Body of pancreas (tissue), 4 donors: ENCODE measurements at regions not wholly inside any gene's neighbourhood (a gene's known extent, or its start where the extent isn't known, plus 50 kb on each side); places are given as distances from the start of the nearest gene placed in this dataset.

ENCODE experiments used
- ATAC-seq: fragments of 150-250 bp; one replicate; pipeline ENCODE4 v1.9.1; 2016
- DNase-seq, 4 donors: peaks; one replicate each; pipeline ENCODE4 v3.0.0-alpha.2; 2019
- H3K27ac ChIP-seq, 4 donors: fragments of 200-600 bp; sonication (generic); 1 replicate in 3 of 4; 2 replicates in 1 of 4; pipeline versions ENCODE4 v1.5.1 to v1.6.1; 2016 to 2019; ENCODE audit warnings: mild to moderate bottlenecking in 1 of 4, mixed read lengths in 1 of 4, moderate library complexity in 1 of 4
- H3K27me3 ChIP-seq, 2 donors: fragments of 200-600 bp; sonication (generic); one replicate each; pipeline ENCODE4 v1.6.0; 2016; ENCODE audit warnings: mild to moderate bottlenecking in 1 of 2
- H3K36me3 ChIP-seq, 2 donors: fragments of 200-600 bp; sonication (generic); replicated peaks in 1 of 2; 2 replicates each; pipeline ENCODE4 v1.5.1; 2016; ENCODE audit warnings: low read depth in 2 of 2; ENCODE audit not compliant: insufficient read depth in 1 of 2
- H3K4me1 ChIP-seq: fragments of 200-600 bp; sonication (generic); one replicate; pipeline ENCODE4 v1.6.0; 2016
- H3K4me3 ChIP-seq, 2 donors: fragments of 200-600 bp; sonication (generic); 1 replicate in 1 of 2; 2 replicates in 1 of 2; pipeline ENCODE4 v1.5.1; 2016 to 2019
- H3K9me3 ChIP-seq, 3 donors: fragments of 200-600 bp; sonication (generic); 1 replicate in 2 of 3; 2 replicates in 1 of 3; pipeline ENCODE4 v1.5.1; 2016
- CTCF ChIP-seq, 7 experiments: fragments of 450-650 bp in 4 of 7; fragments of 200-600 bp in 3 of 7; sonication (generic) in 3 of 7; IDR thresholded peaks; one replicate each; pipeline ENCODE4 v1.5.1; 2016 to 2019; ENCODE audit warnings: antibody characterized with exemption in 7 of 7
- POLR2A ChIP-seq, 3 donors: fragments of 450-650 bp; IDR thresholded peaks; one replicate each; pipeline ENCODE4 v1.6.1; 2016; ENCODE audit warnings: antibody characterized with exemption in 3 of 3, mild to moderate bottlenecking in 2 of 3
- WGBS, 2 donors: methylation state at CpG; one replicate each; pipeline ENCODE4 v1.1.5; 2017; 5-methylcytosine and 5-hydroxymethylcytosine counted together
- intact Hi-C: fragments of 100-400 bp; cut with DNase I; formaldehyde crosslinking; loops from one replicate; pipeline ENCODE4 v1.15.1; 2023

GRCh38 chr1:193694741-193695140 is 508.3 kb upstream of the B3GALT2 start:
- ATAC-seq (no peak), DNase-seq (no peak)
- no peak for TF ChIP-seq CTCF (IDR thresholded peaks at IDR 0.05)
- TF ChIP-seq POLR2A (IDR thresholded peaks at IDR 0.05), result no peak
- Histone ChIP-seq H3K27me3 (no peaks in the 10 kb centered on the region), H3K36me3 (no peaks in the 10 kb centered on the region), H3K4me3 (no peak overlapping the region), H3K4me1 (no peaks in the 10 kb centered on the region), H3K27ac (no peak overlapping the region), H3K9me3 (no peaks in the 10 kb centered on the region)
- intact Hi-C loops, result no loop called here
- 86 to 88% methylated on average over 1 of the region's 1 CpG for WGBS, 2 donors

GRCh38 chr1:193685986-193686385 is 499.6 kb upstream of the B3GALT2 start:
- Histone ChIP-seq H3K27ac (no peak overlapping the region), H3K9me3 (no peaks in the 10 kb centered on the region), H3K4me3 (no peak overlapping the region), H3K36me3 (no peaks in the 10 kb centered on the region), H3K27me3 (no peaks in the 10 kb centered on the region), H3K4me1 (peaks cover 2% of the 10 kb centered on the region)
- ATAC-seq, result no peak
- 51 to 55% methylated on average over 2 of the region's 2 CpGs for WGBS, 2 donors
- DNase-seq, result no peak
- intact Hi-C loops, result no loop called here
- no peak for TF ChIP-seq CTCF (IDR thresholded peaks at IDR 0.05)
- TF ChIP-seq POLR2A (IDR thresholded peaks at IDR 0.05), result no peak

DNA sequence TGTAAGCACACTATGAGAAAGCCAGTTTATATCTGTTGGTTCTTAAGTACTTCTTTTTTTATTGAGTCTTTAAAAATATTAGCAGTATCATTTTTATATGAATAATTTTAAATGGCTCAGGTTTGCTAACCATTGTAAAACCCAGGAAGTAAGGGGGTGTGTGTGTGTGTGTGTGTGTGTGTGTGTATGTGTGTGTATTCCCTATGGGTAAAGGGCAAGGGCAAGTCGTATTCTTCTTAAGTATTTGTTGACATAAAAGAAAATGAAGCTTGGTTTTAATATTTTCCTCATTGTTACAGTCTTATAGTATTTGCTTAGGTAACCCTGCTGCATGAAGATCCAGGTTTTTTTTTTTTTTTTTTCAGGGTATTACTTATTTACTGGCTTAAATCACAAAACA is 495.0 kb upstream of the B3GALT2 start:
- Histone ChIP-seq H3K4me3 (no peak overlapping the region), H3K27me3 (no peaks in the 10 kb centered on the region)
- WGBS, 2 donors, result 26 to 44% methylated on average over 1 of the region's 1 CpG

DNA sequence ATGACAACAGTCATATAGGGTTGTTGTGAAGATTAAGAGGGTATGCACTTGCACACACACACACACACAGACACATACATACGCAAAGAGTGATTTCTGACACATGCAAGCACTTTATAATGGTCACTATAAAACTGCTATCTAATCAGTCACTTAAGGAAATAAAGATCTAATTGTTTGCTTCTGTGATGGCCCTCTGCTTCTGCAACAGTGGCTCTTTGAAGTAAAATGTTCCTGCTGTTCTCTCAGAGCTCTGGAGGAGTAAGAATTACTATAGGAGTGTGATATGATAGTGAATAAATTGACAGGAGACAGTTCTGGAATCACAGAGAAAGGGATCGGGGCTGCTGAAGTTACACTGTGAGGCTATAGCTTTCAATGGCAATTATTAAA is 494.5 kb upstream of the B3GALT2 start:
- H3K4me3 ChIP-seq, result no peak overlapping the region
- intact Hi-C loops, result no loop called here
- DNase-seq (no peak), ATAC-seq (no peak)
- H3K27ac ChIP-seq, result no peak overlapping the region
- 0 to 64% methylated on average over 2 of the region's 2 CpGs for WGBS, 2 donors
- no peaks in the 10 kb centered on the region for H3K36me3 ChIP-seq
- no peaks in the 10 kb centered on the region for H3K9me3 ChIP-seq
- H3K27me3 ChIP-seq, result no peaks in the 10 kb centered on the region
- H3K4me1 ChIP-seq, result peaks cover 7% of the 10 kb centered on the region
- TF ChIP-seq CTCF (IDR thresholded peaks at IDR 0.05) (no peak), POLR2A (IDR thresholded peaks at IDR 0.05) (no peak)

More for the DNA sequence above, 495.0 kb upstream of the B3GALT2 start:
- TF ChIP-seq POLR2A (IDR thresholded peaks at IDR 0.05) (no peak), CTCF (IDR thresholded peaks at IDR 0.05) (no peak)
- intact Hi-C loops, result no loop called here
- Histone ChIP-seq H3K4me1 (peaks cover 7% of the 10 kb centered on the region), H3K9me3 (no peaks in the 10 kb centered on the region), H3K27ac (no peak overlapping the region), H3K36me3 (no peaks in the 10 kb centered on the region)
- DNase-seq (no peak), ATAC-seq (no peak)

DNA sequence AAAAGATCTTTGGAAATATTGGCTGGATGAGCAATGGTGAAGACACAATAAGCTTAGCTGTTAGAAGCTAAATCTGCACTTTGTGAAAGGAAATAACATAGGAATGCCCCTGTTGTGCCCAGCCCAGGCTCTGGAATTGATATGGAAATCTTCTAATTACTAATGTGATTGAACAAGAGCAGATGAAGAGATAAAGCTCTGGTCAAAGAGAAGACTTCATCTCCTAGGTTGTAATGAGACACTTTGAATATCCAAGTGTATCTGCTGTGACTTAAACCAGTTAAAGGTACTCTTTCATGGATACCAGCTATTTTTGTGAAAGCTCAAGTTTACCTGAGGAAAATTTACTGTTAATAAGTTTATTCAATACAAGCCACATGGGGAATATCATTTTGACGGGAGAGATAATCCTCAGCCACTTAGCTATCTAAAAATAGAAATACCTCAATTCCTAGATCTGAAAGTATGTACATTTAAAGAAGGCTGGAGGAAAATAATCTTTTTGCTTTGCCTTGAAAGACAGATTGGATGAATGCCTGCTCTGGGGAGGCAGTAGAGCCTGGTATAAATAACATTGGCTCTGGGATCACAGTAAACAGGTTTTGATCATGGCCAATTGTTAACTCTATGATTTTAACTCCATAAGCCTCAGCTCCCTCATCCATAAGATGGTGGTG is 494.0 kb upstream of the B3GALT2 start:
- no peak for ATAC-seq
- WGBS, 2 donors, result 0 to 3% methylated on average over 1 of the region's 1 CpG
- Histone ChIP-seq H3K27me3 (no peaks in the 10 kb centered on the region), H3K36me3 (no peaks in the 10 kb centered on the region), H3K9me3 (no peaks in the 10 kb centered on the region), H3K4me1 (peaks cover 7% of the 10 kb centered on the region), H3K4me3 (no peak overlapping the region), H3K27ac (no peak overlapping the region)
- DNase-seq, result no peak
- intact Hi-C loops, result no loop called here
- no peak for TF ChIP-seq POLR2A (IDR thresholded peaks at IDR 0.05)
- TF ChIP-seq CTCF (IDR thresholded peaks at IDR 0.05), result no peak
